IPS-NIHi7 (cell line): ENCODE measurements at regions not wholly inside any gene's neighbourhood (a gene's known extent, or its start where the extent isn't known, plus 50 kb on each side); places are given as distances from the start of the nearest gene placed in this dataset.
"Not testable (repeated sequence)": the region's sequence is repeated elsewhere in the genome, so short reads cannot be mapped to it uniquely, and the experiment has no call there.

Experiments used
- DNase-seq: peaks from one replicate; pipeline ENCODE4 v3.0.0; 2012; ENCODE audit warnings: mixed read lengths; ENCODE audit errors: extremely low spot score

- no peak for DNase-seq
Measured at GRCh38 chr13:40043764-40044163, 388.3 kb downstream of the COG6 start.

DNA sequence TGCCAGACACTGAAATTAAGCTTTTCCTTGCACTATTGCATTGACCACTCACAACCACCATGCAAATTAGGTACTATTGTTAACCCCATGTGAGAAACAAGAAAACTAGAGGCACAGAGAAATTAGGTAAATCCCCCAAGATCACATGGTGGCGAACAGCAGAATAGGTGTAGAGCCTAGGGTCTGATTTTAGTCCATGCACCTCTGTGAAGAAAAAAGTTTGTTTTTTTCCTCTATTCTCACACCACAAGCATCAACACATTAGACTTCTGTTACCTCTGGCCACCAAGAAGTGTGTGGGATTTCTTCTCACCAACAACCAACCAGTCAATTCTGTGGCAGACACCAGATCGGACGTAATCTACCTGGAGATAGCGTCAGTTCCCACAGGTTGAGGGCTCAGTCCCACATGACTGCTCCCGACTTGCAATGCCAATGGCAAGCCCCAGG is 391.9 kb downstream of the COG6 start:
- no peak for DNase-seq

- DNase-seq = no peak
Measured at GRCh38 chr13:40048551-40048950, 393.1 kb downstream of the COG6 start.

DNA sequence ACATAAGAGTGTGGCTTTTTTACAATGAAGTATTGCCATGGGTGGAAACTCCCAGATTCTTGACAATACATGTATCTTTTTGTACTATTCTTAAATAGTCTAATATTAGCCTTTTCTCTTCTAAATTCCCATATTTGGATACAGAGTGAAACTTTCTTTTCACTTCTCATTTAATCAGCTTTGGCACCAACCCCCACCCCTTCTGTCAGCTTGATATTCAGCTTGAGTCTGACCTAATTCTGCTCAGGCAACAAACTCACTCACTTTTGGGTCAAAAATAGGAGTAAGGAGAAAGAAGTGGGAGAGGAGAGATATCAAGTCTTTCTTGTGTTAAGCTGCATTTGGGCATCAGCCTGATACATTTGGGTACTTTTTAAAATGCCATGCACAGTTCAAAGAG is 397.5 kb downstream of the COG6 start:
- DNase-seq = no peak

DNA sequence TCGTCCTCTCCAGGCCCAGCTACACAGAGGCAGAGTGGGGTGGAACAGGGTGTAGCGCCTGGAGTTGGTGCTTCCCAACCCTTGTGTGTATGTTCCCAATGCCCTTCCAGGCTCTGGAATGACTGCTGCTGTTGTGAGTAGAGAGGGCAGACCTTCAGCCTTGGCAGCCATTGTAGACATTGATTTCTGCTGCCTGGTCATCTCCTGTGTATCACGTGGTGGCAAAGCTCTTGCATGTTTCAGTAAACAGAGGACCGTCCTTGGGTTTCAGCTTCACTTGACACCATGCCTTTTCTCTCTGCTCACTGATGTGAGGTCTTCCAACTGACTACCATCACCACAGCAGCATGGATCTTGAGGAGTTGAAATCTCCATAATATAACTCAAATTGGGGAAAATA is 397.9 kb downstream of the COG6 start:
- DNase-seq = no peak

GRCh38 chr13:40054422-40054821 is 399.0 kb downstream of the COG6 start:
- not testable (repeated sequence) for DNase-seq

GRCh38 chr13:40056898-40057619 is 401.6 kb downstream of the COG6 start:
- no peak for DNase-seq

DNA sequence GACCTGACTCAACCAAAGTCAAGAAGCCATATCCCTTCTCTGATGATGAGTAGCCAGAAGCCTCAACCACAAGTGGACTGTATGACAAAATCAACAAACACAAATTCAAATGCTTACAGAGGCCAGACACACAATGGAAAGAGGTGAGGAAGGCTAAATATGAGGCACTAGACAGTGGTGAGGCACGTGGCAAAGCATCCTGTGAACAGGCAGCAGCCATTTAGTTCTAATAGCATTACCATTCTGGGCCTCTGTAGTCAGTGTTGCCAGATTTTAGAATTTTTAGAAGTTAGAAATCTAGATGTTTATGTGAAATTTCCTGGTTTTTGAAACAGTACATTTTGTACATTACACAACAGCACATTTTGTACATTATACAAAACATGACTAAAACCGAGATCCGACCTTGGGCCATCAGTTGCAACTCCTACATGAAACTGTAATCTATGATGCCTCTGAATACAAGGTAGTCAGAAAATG is 403.3 kb downstream of the COG6 start:
- DNase-seq = no peak

GRCh38 chr13:40059540-40060232 is 404.2 kb downstream of the COG6 start:
- no peak for DNase-seq

GRCh38 chr13:40060296-40061007 is 405.0 kb downstream of the COG6 start:
- DNase-seq = no peak

DNA sequence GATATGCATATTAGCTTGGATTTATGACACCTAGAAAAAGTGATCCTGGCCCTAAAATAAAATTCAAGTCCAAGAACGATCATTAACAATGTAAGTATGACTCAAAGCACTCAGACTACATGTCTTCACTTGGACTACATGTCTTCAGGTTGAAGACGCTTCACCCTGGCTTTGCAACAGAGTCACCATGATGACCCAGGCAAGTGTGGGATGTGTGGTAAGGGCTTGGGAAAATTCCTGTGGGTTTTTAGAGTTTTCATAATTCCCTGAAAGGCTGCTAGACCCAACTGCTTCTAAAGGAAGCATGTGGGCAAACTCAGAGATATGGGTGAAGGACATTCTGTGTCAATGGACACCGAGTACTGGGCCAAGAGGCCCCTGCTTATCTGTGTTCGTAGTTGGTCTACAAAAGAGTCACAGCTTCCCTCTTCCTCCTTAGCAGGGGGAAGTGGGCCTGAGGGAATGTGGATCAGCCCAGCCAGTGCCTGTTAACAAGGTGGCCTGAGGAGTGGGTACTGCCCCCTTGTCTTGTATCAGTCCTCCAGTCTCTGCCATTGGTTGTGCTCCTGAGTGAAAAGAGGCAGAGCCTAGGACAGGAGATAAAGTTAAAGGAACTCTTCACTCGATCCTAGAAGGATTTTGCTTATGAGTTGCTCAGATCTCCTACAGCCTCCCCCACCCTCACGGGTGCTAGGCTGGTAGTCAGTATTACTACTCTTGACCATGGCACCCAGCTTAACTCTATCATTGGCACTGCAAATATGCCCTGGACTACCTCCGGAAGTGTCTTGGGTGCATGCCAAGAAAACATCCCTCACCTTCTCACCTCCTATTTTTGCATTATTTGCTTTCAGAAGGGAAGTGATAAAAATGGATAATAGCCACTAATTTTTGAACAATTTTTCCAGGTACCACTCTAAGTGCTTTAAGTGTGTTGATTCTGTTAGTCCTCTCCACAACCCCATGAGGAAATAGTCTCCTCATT is 406.3 kb downstream of the COG6 start:
- no peak for DNase-seq

- no peak for DNase-seq
Measured at GRCh38 chr13:40063278-40063698, 407.8 kb downstream of the COG6 start.

DNA sequence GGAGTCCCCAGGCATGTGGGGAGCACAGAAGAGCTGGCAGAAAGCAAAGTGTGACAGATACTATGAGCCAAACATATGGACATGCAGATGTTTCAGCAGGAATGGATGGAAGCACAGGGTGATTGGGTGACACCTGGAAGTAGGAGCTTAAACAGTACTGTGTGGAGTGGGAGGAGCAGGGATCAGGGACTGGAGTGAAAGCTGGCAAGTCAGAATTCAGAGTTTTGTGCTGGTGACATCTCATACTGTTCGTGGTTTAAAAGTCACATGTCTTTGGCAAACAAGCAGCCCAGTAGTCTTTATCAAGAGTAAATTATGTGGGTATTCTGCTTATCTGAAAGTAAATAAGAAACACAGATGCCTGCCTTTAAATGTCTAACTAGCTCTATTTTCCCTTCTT is 408.2 kb downstream of the COG6 start:
- DNase-seq = no peak

- DNase-seq = no peak
Measured at GRCh38 chr13:40064154-40065097, 409.0 kb downstream of the COG6 start.

GRCh38 chr13:40069173-40070044 is 413.9 kb downstream of the COG6 start:
- DNase-seq = peak; percentile 78

- no peak for DNase-seq
Measured at GRCh38 chr13:40070357-40070756, 414.9 kb downstream of the COG6 start.

GRCh38 chr13:40072663-40073120 is 417.2 kb downstream of the COG6 start:
- DNase-seq = no peak

DNA sequence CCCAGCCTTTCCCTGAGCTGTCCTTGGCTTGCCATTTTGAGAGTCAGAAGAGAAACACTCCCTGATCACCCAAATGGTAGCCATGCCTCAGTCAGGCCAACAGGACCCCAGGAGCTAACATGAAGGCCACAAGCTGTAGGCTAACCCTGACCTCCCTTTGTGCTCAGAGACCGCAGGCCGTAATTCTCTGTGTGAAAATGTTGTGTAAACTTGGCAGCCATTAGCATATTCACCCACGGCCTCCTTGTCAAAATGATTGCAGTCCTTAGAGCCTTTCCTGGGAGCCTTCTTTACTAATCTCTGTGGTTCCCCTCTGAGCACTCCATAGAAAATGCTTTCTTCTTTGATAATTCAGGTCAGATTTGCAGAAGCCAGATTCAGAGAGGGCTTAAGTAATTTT is 418.9 kb downstream of the COG6 start:
- peak; percentile 28 for DNase-seq

- no peak for DNase-seq
Measured at GRCh38 chr13:40075281-40075680, 419.8 kb downstream of the COG6 start.
